Embryonic facial prominence (tissue), 1 donor: ENCODE measurements at regions not wholly inside any gene's neighbourhood (a gene's known extent, or its start where the extent isn't known, plus 50 kb on each side); places are given as distances from the start of the nearest gene placed in this dataset.
A peak's percentile ranks its signal among the peaks of the same experiment; 100 is the strongest.

Experiments
- DNase-seq: peaks from one replicate; pipeline ENCODE4 v3.0.0-alpha.2; 2016; ENCODE audit errors: extremely low spot score

- no peak for DNase-seq
Observed at GRCh38 chr1:84759756-84760155, 69.5 kb upstream of the SSX2IP start.

GRCh38 chr1:84758968-84759491 is 68.8 kb upstream of the SSX2IP start:
- no peak for DNase-seq

DNA sequence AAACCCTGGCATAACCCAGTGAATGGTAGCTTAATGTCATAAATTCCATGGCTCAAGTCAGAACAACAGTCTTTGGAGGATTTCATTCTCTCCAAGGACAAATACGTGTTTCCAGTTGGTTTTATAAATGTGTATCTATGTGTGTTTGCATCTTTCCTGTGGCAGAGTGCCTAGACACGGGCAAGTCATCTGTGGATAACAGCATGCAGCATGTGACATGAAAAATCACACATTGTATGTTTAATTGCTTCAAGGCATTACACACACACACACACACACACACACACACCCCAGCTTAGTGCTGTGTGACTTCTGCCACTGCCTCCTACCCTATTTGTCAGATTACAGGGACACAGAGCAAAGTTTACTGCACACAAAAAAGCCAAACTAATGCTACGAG is 68.2 kb upstream of the SSX2IP start:
- DNase-seq: no peak

DNA sequence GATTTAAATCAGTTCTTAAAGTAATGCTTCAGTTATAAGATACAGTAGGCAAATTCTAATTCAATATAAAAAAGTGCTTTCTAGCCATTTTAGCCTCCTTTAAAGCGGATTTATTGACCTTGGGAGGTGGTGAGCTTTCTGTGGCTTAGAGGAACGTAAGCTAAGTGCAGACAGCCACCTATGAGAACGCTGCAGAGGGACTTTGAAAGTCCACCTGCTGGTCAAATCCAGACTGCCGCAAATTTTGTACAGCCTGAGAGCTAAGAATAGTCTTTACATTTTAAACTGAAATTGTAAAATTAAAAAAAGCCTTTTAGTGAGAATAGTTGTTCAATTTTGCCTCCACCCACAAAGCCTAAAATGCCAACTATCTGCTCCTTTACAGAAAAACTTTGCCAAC is 67.0 kb upstream of the SSX2IP start:
- DNase-seq: no peak

DNA sequence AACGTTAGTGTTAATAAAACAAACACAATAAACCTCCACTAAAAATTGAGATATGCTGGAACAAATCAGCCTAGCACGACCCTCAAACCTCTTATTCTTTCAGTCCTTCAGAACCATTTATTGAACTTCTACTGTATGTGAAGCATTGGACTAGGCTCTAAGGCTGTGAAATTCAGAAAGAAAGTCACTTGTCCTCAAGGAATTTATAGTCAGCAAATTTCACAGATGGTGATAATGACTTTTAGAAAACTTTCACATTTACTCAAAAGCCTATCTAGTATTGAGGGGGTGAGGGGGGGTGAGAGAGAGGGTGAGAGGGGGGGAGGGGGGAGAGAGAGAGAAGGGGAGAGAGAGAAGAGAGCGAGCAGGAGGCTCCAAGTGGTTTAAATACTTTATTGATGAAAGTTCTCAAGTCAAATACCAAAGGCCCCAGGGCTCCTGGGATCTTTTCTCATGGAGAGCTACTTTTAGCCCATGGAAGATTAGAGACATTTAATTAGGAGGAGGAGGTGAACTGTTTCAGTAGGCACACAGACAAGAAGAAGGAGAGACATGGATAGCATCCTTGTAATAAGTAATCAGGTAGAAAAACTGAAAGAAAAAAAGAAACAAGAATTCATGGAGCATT is 66.3 kb upstream of the SSX2IP start:
- DNase-seq: no peak

DNA sequence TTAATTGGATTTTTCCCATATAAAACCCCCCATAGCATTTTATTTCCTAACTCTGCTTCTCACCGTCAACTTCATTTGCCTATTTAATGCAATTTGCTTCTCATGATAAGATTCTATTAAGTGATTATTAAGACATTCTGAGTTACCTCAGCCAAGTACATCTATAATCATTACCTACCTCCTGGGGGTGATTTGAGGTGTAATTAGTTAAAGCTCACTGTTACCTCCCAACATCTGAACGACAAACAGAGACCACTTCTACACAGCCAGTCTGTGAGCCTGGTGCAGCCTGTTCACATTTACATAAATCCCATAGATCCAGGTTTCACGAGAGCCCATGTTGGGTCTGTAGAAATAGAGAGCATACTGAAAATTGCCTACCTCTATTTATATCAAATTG is 65.7 kb upstream of the SSX2IP start:
- no peak for DNase-seq

- DNase-seq: no peak
Observed at GRCh38 chr1:84755216-84755615, 65.0 kb upstream of the SSX2IP start.

DNA sequence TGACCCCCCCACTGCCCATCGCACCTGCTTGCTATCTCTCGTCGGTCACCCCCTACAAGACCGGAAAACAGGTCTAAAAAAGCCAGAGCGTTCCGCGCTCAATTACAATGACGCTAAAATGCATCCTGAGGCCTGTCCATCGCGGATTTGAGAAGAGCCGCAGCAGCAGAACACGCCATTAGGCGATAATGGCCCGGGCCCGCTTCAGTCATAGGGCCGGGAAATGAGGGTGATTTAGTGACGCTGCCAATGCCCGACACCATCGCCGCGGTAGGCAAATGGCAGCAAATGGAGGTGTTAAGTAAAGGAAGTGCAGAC is 64.1 kb upstream of the SSX2IP start:
- no peak for DNase-seq

DNA sequence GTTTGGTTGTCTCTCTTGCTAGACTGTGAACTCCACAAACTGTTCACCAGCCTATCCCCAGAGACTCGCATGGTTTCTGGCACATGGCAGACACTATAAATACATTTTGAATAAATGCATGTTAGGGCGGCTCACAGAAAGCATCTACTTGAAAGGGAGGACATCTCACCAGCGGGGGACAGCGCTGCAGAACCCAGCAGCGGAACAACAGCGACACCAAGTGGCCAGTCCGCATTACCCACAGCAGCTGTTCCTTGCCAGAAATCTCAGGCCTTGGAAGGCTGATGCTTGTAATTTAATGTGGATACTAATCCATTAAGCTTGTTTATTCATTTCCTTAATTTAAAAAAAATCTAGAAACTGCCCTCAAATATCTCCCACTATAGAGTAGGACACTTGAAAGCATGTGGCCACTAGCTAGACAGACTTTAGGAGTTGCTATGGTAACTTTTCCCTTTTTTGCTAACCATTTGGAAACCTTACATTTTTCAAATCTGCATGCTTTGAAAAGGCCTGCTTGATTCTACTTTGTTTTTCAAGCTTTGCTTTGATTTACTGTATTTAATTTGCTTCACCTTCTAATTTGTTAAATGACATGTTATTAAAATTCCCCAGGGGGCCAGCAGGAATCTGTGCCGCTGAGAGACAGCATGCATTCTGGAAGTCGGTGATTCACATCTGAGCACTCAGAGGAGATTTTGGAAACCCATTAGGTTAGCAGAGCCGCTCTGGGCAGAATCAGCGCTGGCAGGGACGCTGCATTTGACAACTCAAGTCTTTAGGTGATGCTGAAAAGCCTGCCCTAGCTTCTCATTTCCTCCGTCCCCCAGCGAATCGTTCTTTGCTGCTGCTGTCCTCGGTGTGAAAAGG is 63.5 kb upstream of the SSX2IP start:
- DNase-seq: peak; percentile 68

- DNase-seq: no peak
Observed at GRCh38 chr1:84750110-84750730, 60.0 kb upstream of the SSX2IP start.

DNA sequence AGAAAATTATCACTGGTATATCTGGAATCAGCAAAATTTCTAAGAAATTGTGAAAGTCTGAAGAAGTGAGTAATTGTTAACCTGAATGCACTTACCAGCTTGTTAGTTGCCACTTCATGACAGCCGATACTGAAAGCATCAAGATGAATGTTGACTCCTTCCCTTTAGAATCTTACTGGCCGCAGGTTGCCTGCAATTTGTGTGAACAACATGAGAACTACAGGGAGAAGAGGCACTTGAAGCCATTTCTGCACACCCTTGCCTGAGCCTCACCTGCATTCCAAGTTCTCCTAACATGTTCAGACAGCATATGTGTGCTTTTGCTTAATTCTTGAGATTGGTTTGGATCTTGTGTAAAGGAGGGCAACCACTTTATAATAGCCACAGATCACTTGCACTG is 59.2 kb upstream of the SSX2IP start:
- DNase-seq: no peak

DNA sequence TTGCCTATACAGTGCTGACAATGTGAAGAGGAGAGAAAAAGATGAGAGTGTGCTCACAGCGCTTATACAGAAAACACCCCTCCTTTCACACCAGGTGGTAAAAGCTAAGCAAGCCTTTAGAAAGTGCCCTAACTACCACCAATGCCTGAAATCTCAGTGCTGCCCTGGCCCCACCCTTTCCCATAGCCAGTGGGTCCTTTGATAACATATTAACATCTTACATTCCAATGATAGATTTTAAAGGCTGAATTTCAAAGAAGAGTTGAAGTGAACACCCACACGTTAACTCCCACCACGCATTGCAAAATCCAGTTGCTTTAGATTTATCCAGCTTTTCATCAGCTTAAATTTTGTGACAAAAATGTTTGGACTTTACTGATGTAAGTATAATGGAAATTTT is 58.1 kb upstream of the SSX2IP start:
- DNase-seq: no peak

GRCh38 chr1:84745857-84746256 is 55.6 kb upstream of the SSX2IP start:
- DNase-seq: no peak

- no peak for DNase-seq
Observed at GRCh38 chr1:84743896-84744295, 53.6 kb upstream of the SSX2IP start.

DNA sequence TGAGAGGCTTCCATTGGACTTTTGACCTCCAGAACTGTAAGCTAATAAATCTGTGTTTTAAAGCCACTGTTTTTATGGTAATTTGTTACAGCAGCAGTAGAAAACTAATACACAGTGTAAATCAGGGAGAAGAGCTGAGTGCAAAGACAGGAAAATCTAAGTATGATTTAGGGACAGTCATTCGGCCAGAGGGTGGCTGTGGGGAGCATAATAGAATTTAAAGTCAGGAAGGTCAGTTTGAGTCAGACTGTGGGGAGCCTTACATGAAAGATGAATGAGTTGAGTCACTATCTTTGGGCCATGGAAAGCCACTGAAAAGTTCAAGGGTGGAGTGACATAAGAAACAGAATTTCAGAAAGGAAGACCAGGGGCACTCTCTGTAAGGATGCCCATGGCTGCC is 52.4 kb upstream of the SSX2IP start:
- DNase-seq: no peak

DNA sequence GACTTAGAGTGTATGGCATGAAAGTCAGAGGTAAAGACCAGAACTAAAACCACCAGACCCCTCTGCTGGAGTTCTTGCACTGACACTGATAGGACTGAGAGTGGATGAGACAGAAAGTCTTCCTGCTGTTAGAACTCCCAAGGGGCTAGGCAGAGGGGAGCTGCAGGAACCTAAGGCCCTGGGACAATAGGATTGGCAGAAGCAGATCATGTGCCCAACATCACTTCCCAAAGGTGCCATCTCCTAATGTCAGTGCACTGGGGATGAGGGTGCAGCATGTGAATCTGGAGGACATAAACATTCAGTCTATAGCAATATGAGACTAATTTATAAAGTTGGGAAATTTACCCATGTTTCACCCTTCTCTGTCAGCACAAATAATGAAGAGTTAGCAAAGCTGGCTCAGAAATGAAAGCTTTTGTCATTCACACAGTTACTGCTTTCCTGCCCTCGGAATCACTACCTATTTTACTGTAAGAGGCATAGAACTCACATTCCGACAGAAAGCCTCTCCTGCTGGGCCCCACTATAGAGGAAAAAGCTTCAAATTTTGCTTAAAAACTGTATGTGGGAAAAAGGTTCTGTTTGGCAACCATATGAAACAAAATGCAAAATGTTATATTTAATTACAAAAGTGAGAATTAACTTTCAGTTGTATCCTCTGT is 49.9 kb upstream of the SSX2IP start:
- no peak for DNase-seq
